ENCODE measurements at regions not wholly inside any gene's neighbourhood (a gene's known extent, or its start where the extent isn't known, plus 50 kb on each side); places are given as distances from the start of the nearest gene placed in this dataset.
A peak's percentile ranks its signal among the peaks of the same experiment; 100 is the strongest.

DNA sequence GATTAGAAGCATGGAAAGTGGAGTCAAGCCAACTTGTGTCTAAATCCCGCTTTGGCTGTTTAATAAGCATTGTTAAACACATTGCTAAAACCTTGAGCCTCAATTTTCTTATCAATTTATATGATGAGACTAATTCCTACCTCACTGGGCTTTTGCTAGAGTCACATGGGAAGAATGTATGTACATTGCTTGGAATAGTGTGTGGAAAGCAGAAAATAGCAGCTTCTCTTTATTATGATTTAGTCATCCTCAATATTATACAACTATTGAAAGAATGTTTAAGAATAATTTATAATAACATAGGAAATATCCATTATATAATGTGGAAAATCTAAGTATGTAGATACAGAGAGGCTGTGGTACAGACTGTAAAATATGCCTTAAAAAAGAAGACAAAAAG, 313.0 kb upstream of the CDYL start:
- no peak overlapping the region for H3K27ac ChIP-seq
- DNase-seq, result no peak
- H3K4me3 ChIP-seq, result no peak overlapping the region
- H3K27me3 ChIP-seq, result no peaks in the 10 kb centered on the region
- no peaks in the 10 kb centered on the region for H3K9me3 ChIP-seq
- no peaks in the 10 kb centered on the region for H3K36me3 ChIP-seq
- intact Hi-C loops (cut with DNase I), result no loop called here
- TF ChIP-seq EP300 (IDR thresholded peaks at IDR 0.05), result no peak
- TF ChIP-seq POLR2AphosphoS5 (IDR thresholded peaks at IDR 0.05), result no peak
- no peak for TF ChIP-seq POLR2A (IDR thresholded peaks at IDR 0.05)
- WGBS, 2 donors, result 80 to 87% methylated on average over 1 of the region's 1 CpG
- peaks cover 0 to 24% (median 15%) of the 10 kb centered on the region in 4 donors for H3K4me1 ChIP-seq

DNA sequence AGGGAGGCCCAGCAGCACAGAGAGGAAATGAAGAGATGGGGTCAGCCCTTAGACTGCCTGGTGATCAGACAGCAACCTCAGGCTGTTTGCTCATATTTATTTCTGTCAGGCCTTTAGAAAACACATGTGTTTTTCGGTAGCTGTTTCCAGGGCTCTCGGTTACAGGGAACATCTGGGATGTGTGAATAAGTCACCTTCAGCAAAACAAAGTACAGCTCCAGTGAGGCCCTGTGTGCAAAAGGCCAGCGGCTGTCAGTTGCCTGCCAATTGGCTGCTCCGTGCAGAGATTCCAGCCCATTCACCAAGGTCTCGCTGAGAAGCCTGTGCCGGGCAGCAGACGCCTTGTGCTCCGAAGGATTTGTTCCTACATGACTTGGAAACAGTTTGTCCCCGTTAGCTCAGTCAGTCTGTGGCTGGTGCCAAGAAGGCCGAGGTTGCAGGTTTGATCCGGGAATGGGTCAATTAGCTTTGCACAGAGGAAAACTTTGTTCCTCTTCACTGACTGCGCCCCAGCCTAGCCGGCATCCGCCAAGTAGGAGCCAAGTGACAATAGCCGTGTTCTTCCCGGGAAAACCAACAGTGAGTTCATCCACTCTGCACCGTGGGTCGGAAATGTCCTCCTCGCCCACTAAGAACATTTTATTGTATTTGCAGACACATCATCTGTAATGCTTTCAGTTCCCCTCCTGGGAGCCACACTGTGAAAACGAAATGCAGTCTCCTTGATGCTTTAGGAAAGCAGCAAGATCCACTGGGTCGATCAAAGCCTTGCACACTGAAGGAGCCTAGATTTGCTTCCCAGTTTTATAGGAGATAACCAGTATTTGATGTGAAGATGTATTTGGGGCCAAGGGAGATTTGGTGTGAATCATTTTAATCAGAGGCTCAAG, 315.4 kb upstream of the CDYL start:
- intact Hi-C loops (cut with DNase I), result no loop called here
- peaks cover 0 to 24% (median 12%) of the 10 kb centered on the region in 4 donors for H3K4me1 ChIP-seq
- peak in 2 of 4 donors; percentile 48 to 77 for TF ChIP-seq POLR2AphosphoS5 (IDR thresholded peaks at IDR 0.05)
- no peak for TF ChIP-seq POLR2A (IDR thresholded peaks at IDR 0.05)
- peak in 3 of 4 donors; percentile 2 to 72 (median 52) for TF ChIP-seq EP300 (IDR thresholded peaks at IDR 0.05)
- peak; percentile 96 for DNase-seq
- no peak overlapping the region for H3K4me3 ChIP-seq
- 48 to 64% methylated on average over 21 of the region's 21 CpGs for WGBS, 2 donors
- H3K9me3 ChIP-seq, result peaks cover 0 to 3% (median 0%) of the 10 kb centered on the region in 4 donors
- H3K27ac ChIP-seq, result peak overlapping the region; percentile 64 to 73 (median 67)
- no peaks in the 10 kb centered on the region for H3K27me3 ChIP-seq
- no peaks in the 10 kb centered on the region for H3K36me3 ChIP-seq

DNA sequence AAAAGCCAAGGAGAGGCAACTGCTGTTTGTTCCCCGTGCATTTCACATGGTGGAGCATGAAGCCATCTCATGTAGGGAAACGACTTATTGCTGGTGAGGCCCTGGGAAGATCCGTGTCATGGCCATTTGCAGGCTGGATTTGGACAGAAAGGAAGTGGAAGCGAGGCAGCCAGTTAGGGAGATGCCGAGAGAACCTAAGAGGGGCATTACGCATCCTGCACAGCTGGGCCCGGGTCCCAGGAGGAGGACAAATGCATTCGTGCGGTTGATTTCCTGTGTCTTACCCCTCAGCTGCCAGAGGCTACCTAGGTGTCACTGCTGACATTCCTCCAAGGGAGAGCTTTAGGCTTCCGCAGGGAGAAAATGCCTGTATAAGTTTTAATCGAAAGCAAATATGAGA, 316.2 kb upstream of the CDYL start:
- WGBS, 2 donors, result 84 to 92% methylated on average over 11 of the region's 11 CpGs
- DNase-seq, result no peak
- TF ChIP-seq POLR2A (IDR thresholded peaks at IDR 0.05) (no peak), POLR2AphosphoS5 (IDR thresholded peaks at IDR 0.05) (no peak), EP300 (IDR thresholded peaks at IDR 0.05) (no peak)
- TF ChIP-seq, protein P1, sequence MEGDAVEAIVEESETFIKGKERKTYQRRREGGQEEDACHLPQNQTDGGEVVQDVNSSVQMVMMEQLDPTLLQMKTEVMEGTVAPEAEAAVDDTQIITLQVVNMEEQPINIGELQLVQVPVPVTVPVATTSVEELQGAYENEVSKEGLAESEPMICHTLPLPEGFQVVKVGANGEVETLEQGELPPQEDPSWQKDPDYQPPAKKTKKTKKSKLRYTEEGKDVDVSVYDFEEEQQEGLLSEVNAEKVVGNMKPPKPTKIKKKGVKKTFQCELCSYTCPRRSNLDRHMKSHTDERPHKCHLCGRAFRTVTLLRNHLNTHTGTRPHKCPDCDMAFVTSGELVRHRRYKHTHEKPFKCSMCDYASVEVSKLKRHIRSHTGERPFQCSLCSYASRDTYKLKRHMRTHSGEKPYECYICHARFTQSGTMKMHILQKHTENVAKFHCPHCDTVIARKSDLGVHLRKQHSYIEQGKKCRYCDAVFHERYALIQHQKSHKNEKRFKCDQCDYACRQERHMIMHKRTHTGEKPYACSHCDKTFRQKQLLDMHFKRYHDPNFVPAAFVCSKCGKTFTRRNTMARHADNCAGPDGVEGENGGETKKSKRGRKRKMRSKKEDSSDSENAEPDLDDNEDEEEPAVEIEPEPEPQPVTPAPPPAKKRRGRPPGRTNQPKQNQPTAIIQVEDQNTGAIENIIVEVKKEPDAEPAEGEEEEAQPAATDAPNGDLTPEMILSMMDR (IDR thresholded peaks at IDR 0.05), result no peak
- Histone ChIP-seq H3K4me1 (peaks cover 0 to 24% (median 12%) of the 10 kb centered on the region in 4 donors), H3K36me3 (no peaks in the 10 kb centered on the region), H3K9me3 (peaks cover 0 to 6% (median 0%) of the 10 kb centered on the region in 4 donors), H3K4me3 (no peak overlapping the region), H3K27ac (peak overlapping the region; percentile 64 to 73 (median 67)), H3K27me3 (no peaks in the 10 kb centered on the region)
- intact Hi-C loops (cut with DNase I), result no loop called here

DNA sequence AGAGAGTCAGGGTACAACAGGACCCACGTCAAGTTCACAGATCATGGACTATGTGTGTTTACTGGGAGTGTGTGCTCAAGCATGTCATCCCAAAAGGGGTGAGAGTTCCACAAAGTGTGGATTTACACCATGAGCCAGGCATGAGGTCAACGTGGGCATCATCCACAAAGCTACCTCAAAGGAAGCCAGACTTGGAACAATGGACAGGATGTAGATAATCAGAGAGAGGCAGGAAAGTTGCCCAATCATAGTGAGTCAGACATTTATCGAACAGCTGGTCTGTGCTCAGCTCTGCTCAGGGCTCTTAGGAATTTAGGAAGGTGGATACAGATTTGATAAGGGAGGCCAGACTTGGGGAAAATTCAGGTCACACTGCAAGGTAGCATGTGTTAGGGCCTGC, 317.2 kb upstream of the CDYL start:
- H3K9me3 ChIP-seq, result peaks cover 0 to 6% (median 0%) of the 10 kb centered on the region in 4 donors
- no peaks in the 10 kb centered on the region for H3K36me3 ChIP-seq
- peaks cover 0 to 24% (median 12%) of the 10 kb centered on the region in 4 donors for H3K4me1 ChIP-seq
- H3K4me3 ChIP-seq, result no peak overlapping the region
- H3K27ac ChIP-seq, result peak overlapping the region in 3 of 4 donors; percentile 64 to 69 (median 65)
- 67 to 82% methylated on average over 3 of the region's 3 CpGs for WGBS, 2 donors
- intact Hi-C loops (cut with DNase I), result no loop called here
- no peaks in the 10 kb centered on the region for H3K27me3 ChIP-seq
- no peak for TF ChIP-seq POLR2A (IDR thresholded peaks at IDR 0.05)
- TF ChIP-seq POLR2AphosphoS5 (IDR thresholded peaks at IDR 0.05), result peak in 2 of 4 donors; percentile 24 to 35
- no peak for TF ChIP-seq EP300 (IDR thresholded peaks at IDR 0.05)
- no peak for DNase-seq

DNA sequence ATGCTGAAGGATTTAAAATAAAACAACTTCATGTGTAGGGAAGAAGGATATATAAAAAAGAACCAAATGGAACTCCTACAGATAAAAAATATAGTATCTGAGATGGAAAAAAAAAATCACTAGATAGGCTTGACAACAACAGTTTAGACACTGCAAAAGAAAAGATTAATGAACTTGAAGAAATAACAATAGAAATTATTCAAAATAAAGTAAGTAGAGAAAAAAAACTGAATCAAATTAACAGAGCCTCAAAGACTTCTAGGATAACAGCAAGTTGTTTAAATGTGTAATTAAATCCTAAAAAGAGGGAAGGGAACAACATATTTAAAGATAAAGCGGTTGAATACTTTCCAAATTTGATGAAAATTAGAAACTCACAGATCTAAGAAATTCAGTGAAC, 316.3 kb upstream of the ECI2 start:
- DNase-seq, result no peak
- H3K27me3 ChIP-seq, result no peaks in the 10 kb centered on the region
- H3K36me3 ChIP-seq, result no peaks in the 10 kb centered on the region
- WGBS, 2 donors, result 88 to 94% methylated on average over 1 of the region's 1 CpG
- no peak overlapping the region for H3K4me3 ChIP-seq
- TF ChIP-seq POLR2A (IDR thresholded peaks at IDR 0.05) (no peak), EP300 (IDR thresholded peaks at IDR 0.05) (no peak), POLR2AphosphoS5 (IDR thresholded peaks at IDR 0.05) (no peak)
- TF ChIP-seq, protein P1 (IDR thresholded peaks at IDR 0.05), result no peak
- H3K27ac ChIP-seq, result no peak overlapping the region
- intact Hi-C loops (cut with DNase I), result no loop called here
- no peaks in the 10 kb centered on the region for H3K4me1 ChIP-seq
- H3K9me3 ChIP-seq, result peaks cover 0 to 6% (median 0%) of the 10 kb centered on the region in 4 donors

DNA sequence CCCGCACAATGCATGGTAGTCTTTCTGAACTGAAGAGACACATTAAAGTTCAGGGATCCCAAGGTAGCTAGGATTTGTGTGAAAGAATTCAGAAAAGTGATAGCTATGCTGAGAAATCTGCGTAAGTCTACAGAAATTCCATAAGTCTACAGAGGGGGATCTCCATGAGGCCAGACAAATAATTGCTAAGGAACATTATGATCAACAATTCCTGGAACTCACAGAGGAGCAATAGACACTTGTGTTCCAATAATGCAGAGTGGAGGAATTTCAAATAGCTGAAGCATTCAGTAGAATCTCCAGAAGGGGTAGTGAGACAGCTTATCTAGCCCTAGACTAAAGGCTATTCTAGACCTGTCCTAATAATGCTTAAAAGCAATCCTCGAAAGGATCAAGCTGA, 315.7 kb upstream of the ECI2 start:
- no peak for DNase-seq
- Histone ChIP-seq H3K27me3 (no peaks in the 10 kb centered on the region), H3K9me3 (peaks cover 0 to 5% (median 0%) of the 10 kb centered on the region in 4 donors), H3K36me3 (no peaks in the 10 kb centered on the region), H3K4me3 (no peak overlapping the region), H3K27ac (no peak overlapping the region), H3K4me1 (no peaks in the 10 kb centered on the region)
- TF ChIP-seq, protein P1 (IDR thresholded peaks at IDR 0.05), result no peak
- TF ChIP-seq POLR2A (IDR thresholded peaks at IDR 0.05), result no peak
- no peak for TF ChIP-seq POLR2AphosphoS5 (IDR thresholded peaks at IDR 0.05)
- no peak for TF ChIP-seq EP300 (IDR thresholded peaks at IDR 0.05)
- intact Hi-C loops (cut with DNase I), result no loop called here
- 91% methylated on average over 3 of the region's 3 CpGs for WGBS, 2 donors

Measured in sigmoid colon (tissue), 6 donors.